CD8-positive, alpha-beta memory T cell (primary cell): ENCODE measurements at regions not wholly inside any gene's neighbourhood (a gene's known extent, or its start where the extent isn't known, plus 50 kb on each side); places are given as distances from the start of the nearest gene placed in this dataset.
A peak's percentile ranks its signal among the peaks of the same experiment; 100 is the strongest.

Source experiments
- CTCF ChIA-PET: fragments of 350-600 bp; sonication (Branson Sonifier 250); formaldehyde crosslinking; loops from one replicate; lab custom pipeline; 2021; ENCODE audit warnings: antibody characterized with exemption; lab: Charles Lee
- POLR2A ChIA-PET: fragments of 350-600 bp; sonication (Branson Sonifier 250); formaldehyde crosslinking; loops from one replicate; lab custom pipeline; 2021; ENCODE audit warnings: antibody characterized with exemption; lab: Charles Lee
- DNase-seq, 5 donors: peaks; one replicate each; pipeline versions ENCODE4 v3.0.0 to v3.0.0-alpha.2; 2020 to 2022; ENCODE audit warnings: mixed read lengths in 1 of 5
- H3K27ac ChIP-seq: one replicate; pipeline ENCODE4 v1.7.0; 2013; ENCODE audit warnings: low read depth, mild to moderate bottlenecking, low read length, moderate library complexity
- H3K27me3 ChIP-seq: 2 replicates; pipeline ENCODE4 v1.7.0; 2013; ENCODE audit warnings: low read length, mild to moderate bottlenecking; ENCODE audit not compliant: insufficient read depth, poor library complexity, severe bottlenecking
- H3K36me3 ChIP-seq: 2 replicates; pipeline ENCODE4 v1.7.0; 2013; ENCODE audit warnings: mild to moderate bottlenecking, low read length, moderate library complexity; ENCODE audit not compliant: insufficient read depth
- H3K4me1 ChIP-seq: 2 replicates; pipeline ENCODE4 v1.7.0; 2013; ENCODE audit warnings: mild to moderate bottlenecking, low read length, moderate library complexity; ENCODE audit not compliant: insufficient read depth
- H3K4me3 ChIP-seq: 2 replicates; pipeline ENCODE4 v1.7.0; 2013; ENCODE audit warnings: mild to moderate bottlenecking, low read length
- H3K9me3 ChIP-seq: 2 replicates; pipeline ENCODE4 v1.7.0; 2013; ENCODE audit warnings: mild to moderate bottlenecking, low read length
- H3K27ac Mint-ChIP-seq, 8 donors: one replicate each; pipeline ENCODE4 v1.8.0; 2020 to 2021; ENCODE audit warnings: mixed read lengths in 8 of 8, mild to moderate bottlenecking in 6 of 8, inconsistent platforms in 3 of 8, moderate library complexity in 3 of 8
- H3K27me3 Mint-ChIP-seq, 2 donors: one replicate each; pipeline ENCODE4 v1.8.0; 2020 to 2021; ENCODE audit warnings: mixed read lengths in 2 of 2, mild to moderate bottlenecking in 1 of 2, moderate library complexity in 1 of 2
- H3K36me3 Mint-ChIP-seq, 3 donors: one replicate each; pipeline ENCODE4 v1.8.0; 2020 to 2021; ENCODE audit warnings: mixed read lengths in 3 of 3, inconsistent platforms in 1 of 3, mild to moderate bottlenecking in 1 of 3
- H3K4me1 Mint-ChIP-seq, 3 donors: one replicate each; pipeline ENCODE4 v1.8.0; 2020 to 2021; ENCODE audit warnings: mixed read lengths in 3 of 3, inconsistent platforms in 1 of 3, mild to moderate bottlenecking in 1 of 3
- H3K4me3 Mint-ChIP-seq, 7 donors: one replicate each; pipeline ENCODE4 v1.8.0; 2020 to 2021; ENCODE audit warnings: mixed read lengths in 7 of 7, mild to moderate bottlenecking in 6 of 7, moderate library complexity in 4 of 7, inconsistent platforms in 2 of 7
- H3K9me3 Mint-ChIP-seq, 5 donors: one replicate each; pipeline ENCODE4 v1.8.0; 2020 to 2022; ENCODE audit warnings: mixed read lengths in 5 of 5, mild to moderate bottlenecking in 3 of 5, moderate library complexity in 2 of 5, inconsistent platforms in 1 of 5

DNA sequence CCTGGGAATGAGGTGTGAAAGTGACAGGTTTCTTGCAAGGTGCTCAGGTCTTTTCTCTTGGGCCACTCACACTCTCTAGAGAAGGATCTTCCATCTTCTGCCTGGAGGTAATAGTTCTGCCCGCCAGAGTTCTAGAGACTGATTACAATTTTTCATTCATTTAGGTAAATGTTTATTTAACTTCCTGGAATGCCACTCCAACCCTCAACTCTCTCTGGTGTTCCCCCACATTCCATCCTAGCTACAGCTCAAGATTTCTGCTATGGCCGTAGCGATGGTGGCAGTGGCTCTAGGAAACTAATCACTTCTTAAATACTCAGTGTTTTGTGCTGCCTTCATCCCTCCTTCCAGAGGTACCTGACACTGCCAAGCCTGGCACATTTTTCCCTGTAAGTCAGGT, 174.6 kb downstream of the WDR11 start:
- H3K36me3 ChIP-seq, result no peaks in the 10 kb centered on the region
- no peaks in the 10 kb centered on the region for H3K9me3 Mint-ChIP-seq
- no peak overlapping the region for H3K27ac Mint-ChIP-seq
- no peaks in the 10 kb centered on the region for H3K4me1 ChIP-seq
- peaks cover 6% of the 10 kb centered on the region in 2 donors for H3K27me3 Mint-ChIP-seq
- ChIA-PET POLR2A (no interaction called here), CTCF (no interaction called here)
- H3K9me3 ChIP-seq, result no peaks in the 10 kb centered on the region
- H3K4me3 ChIP-seq, result no peak overlapping the region
- no peak for DNase-seq
- no peaks in the 10 kb centered on the region for H3K27me3 ChIP-seq
- no peaks in the 10 kb centered on the region for H3K36me3 Mint-ChIP-seq
- H3K27ac ChIP-seq, result no peak overlapping the region
- H3K4me1 Mint-ChIP-seq, result no peaks in the 10 kb centered on the region
- H3K4me3 Mint-ChIP-seq, result no peak overlapping the region

DNA sequence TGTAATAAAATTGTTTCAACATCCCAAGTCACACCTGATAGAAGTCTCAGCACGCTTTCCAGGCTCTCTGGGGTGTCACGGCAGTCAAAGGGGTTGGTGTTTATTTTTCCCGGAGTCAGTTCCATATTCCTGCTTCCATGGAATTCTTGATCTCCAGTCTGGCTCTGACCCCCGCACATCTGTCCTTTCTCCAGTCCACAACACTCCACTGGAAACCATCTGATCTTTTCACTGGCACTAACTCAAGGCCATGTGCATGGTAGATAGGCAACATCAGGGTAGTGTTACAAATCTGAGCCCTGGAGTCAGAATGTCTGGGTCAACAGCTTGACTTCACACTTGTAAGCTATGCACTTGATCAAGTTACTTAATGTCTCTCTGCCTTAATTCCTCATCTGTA, 176.2 kb downstream of the WDR11 start:
- no peaks in the 10 kb centered on the region for H3K4me1 ChIP-seq
- H3K27me3 Mint-ChIP-seq, result peaks cover 6 to 7% of the 10 kb centered on the region in 2 donors

GRCh38 chr10:121032460-121032859, 181.3 kb downstream of the WDR11 start:
- CTCF ChIA-PET, result no interaction called here

More for the DNA sequence above, 176.2 kb downstream of the WDR11 start:
- ChIA-PET CTCF (no interaction called here), POLR2A (no interaction called here)
- H3K27ac ChIP-seq, result no peak overlapping the region
- Mint-ChIP-seq H3K27ac (no peak overlapping the region), H3K4me3 (no peak overlapping the region), H3K4me1 (no peaks in the 10 kb centered on the region), H3K36me3 (no peaks in the 10 kb centered on the region), H3K9me3 (no peaks in the 10 kb centered on the region)
- DNase-seq, result no peak
- H3K36me3 ChIP-seq, result no peaks in the 10 kb centered on the region
- H3K9me3 ChIP-seq, result no peaks in the 10 kb centered on the region
- no peaks in the 10 kb centered on the region for H3K27me3 ChIP-seq
- H3K4me3 ChIP-seq, result no peak overlapping the region

GRCh38 chr10:121033366-121033765, 182.2 kb downstream of the WDR11 start:
- DNase-seq, result no peak
- H3K27me3 ChIP-seq, result no peaks in the 10 kb centered on the region
- H3K4me3 ChIP-seq, result no peak overlapping the region
- no peaks in the 10 kb centered on the region for H3K9me3 ChIP-seq
- H3K4me3 Mint-ChIP-seq, result no peak overlapping the region
- H3K27me3 Mint-ChIP-seq, result peaks cover 4 to 7% of the 10 kb centered on the region in 2 donors
- no peaks in the 10 kb centered on the region for H3K36me3 ChIP-seq
- H3K9me3 Mint-ChIP-seq, result peaks cover 0 to 5% (median 0%) of the 10 kb centered on the region in 5 donors
- POLR2A ChIA-PET, result no interaction called here
- no peaks in the 10 kb centered on the region for H3K4me1 Mint-ChIP-seq
- H3K36me3 Mint-ChIP-seq, result no peaks in the 10 kb centered on the region
- CTCF ChIA-PET, result no interaction called here
- H3K4me1 ChIP-seq, result no peaks in the 10 kb centered on the region
- H3K27ac ChIP-seq, result no peak overlapping the region
- H3K27ac Mint-ChIP-seq, result no peak overlapping the region

More at GRCh38 chr10:121032460-121032859, 181.3 kb downstream of the WDR11 start:
- no peaks in the 10 kb centered on the region for H3K36me3 Mint-ChIP-seq
- no peak for DNase-seq
- no peak overlapping the region for H3K4me3 Mint-ChIP-seq
- H3K27me3 Mint-ChIP-seq, result peaks cover 4 to 7% of the 10 kb centered on the region in 2 donors
- Histone ChIP-seq H3K27me3 (no peaks in the 10 kb centered on the region), H3K4me3 (no peak overlapping the region), H3K9me3 (no peaks in the 10 kb centered on the region), H3K36me3 (no peaks in the 10 kb centered on the region), H3K4me1 (no peaks in the 10 kb centered on the region), H3K27ac (no peak overlapping the region)
- H3K27ac Mint-ChIP-seq, result no peak overlapping the region
- H3K4me1 Mint-ChIP-seq, result no peaks in the 10 kb centered on the region
- POLR2A ChIA-PET, result no interaction called here
- peaks cover 0 to 5% (median 0%) of the 10 kb centered on the region in 5 donors for H3K9me3 Mint-ChIP-seq

DNA sequence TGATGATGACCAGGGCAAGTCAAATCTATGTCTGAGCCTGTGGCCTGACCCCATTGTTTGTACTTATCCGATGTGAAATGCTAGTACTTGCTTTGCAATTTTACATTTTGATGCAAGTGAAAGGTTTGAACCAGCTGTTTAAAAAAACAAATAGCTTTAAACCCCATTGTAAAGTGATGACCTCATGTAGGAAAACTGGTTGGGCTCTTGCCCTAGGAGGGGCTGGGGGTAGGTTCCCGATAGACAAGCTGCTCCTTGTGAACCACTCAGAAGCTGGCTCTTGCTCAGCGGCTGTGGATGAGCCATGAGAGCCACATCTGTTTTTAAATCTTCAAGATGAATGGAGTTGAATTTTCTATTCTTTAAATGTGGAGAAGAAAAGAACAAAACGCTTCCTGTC, 185.3 kb downstream of the WDR11 start:
- Histone ChIP-seq H3K4me1 (no peaks in the 10 kb centered on the region), H3K9me3 (no peaks in the 10 kb centered on the region), H3K27ac (no peak overlapping the region), H3K4me3 (no peak overlapping the region), H3K36me3 (no peaks in the 10 kb centered on the region), H3K27me3 (no peaks in the 10 kb centered on the region)
- Mint-ChIP-seq H3K36me3 (no peaks in the 10 kb centered on the region), H3K4me3 (no peak overlapping the region), H3K27ac (no peak overlapping the region), H3K27me3 (peaks cover 4 to 11% of the 10 kb centered on the region in 2 donors), H3K4me1 (no peaks in the 10 kb centered on the region), H3K9me3 (peaks cover 0 to 5% (median 0%) of the 10 kb centered on the region in 5 donors)
- no peak for DNase-seq
- POLR2A ChIA-PET, result no interaction called here
- CTCF ChIA-PET, result no interaction called here

DNA sequence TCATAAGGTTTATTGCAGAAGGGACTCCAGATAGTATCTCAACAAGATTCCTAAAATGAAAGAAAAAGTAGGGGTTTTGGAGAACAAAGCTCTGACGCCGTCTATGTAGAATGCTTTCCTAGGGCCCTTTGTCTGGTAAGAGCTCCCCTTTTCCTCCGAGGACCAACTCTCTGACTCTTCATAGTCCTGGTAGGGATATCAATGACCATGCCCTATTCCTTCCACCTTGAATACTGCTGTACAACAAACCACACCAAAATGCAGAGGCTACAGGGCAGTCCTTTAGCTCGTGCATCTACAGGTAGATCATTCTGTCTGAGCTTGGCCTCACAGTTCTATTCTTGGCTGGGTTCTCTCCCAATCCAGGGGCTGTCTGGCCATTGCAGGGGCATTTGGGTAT, 190.3 kb downstream of the WDR11 start:
- no peak overlapping the region for H3K4me3 Mint-ChIP-seq
- POLR2A ChIA-PET, result no interaction called here
- CTCF ChIA-PET, result no interaction called here
- no peak for DNase-seq
- no peaks in the 10 kb centered on the region for H3K4me1 ChIP-seq
- H3K27me3 ChIP-seq, result no peaks in the 10 kb centered on the region
- no peaks in the 10 kb centered on the region for H3K36me3 ChIP-seq
- H3K27me3 Mint-ChIP-seq, result peaks cover 7% of the 10 kb centered on the region in 2 donors
- H3K27ac ChIP-seq, result no peak overlapping the region
- H3K36me3 Mint-ChIP-seq, result no peaks in the 10 kb centered on the region
- no peaks in the 10 kb centered on the region for H3K4me1 Mint-ChIP-seq
- no peak overlapping the region for H3K27ac Mint-ChIP-seq
- no peak overlapping the region for H3K4me3 ChIP-seq
- H3K9me3 ChIP-seq, result no peaks in the 10 kb centered on the region
- no peaks in the 10 kb centered on the region for H3K9me3 Mint-ChIP-seq

DNA sequence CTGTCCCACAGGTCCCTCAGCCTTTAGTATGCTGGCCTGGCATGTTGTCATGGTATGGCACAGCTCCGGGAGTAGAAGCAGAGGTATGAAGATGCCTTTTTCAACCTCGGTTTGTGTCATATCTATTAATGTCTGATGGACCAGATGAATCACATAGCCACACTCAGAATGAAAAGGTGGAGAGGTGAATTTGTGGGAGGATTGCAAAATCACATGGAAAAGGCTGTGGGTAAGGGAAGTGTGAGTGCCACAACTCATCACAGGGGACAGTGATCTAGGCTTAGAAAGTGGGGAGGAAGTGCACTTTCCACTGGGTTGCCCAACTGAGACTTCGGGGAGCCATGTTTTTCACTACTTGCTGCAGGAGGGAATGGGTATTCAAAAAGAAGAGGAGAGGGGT, 190.7 kb downstream of the WDR11 start:
- ChIA-PET CTCF (no interaction called here), POLR2A (no interaction called here)
- Histone ChIP-seq H3K9me3 (no peaks in the 10 kb centered on the region), H3K4me1 (no peaks in the 10 kb centered on the region), H3K27ac (no peak overlapping the region), H3K27me3 (no peaks in the 10 kb centered on the region), H3K36me3 (no peaks in the 10 kb centered on the region), H3K4me3 (no peak overlapping the region)
- peaks cover 8% of the 10 kb centered on the region in 2 donors for H3K27me3 Mint-ChIP-seq
- no peaks in the 10 kb centered on the region for H3K9me3 Mint-ChIP-seq
- no peaks in the 10 kb centered on the region for H3K4me1 Mint-ChIP-seq
- DNase-seq, result no peak
- H3K27ac Mint-ChIP-seq, result peak overlapping the region in 1 of 8 donors; percentile 45
- no peak overlapping the region for H3K4me3 Mint-ChIP-seq
- H3K36me3 Mint-ChIP-seq, result no peaks in the 10 kb centered on the region

GRCh38 chr10:121042342-121042741, 191.2 kb downstream of the WDR11 start:
- Histone ChIP-seq H3K27ac (no peak overlapping the region), H3K36me3 (no peaks in the 10 kb centered on the region), H3K4me3 (no peak overlapping the region), H3K9me3 (no peaks in the 10 kb centered on the region), H3K4me1 (no peaks in the 10 kb centered on the region), H3K27me3 (no peaks in the 10 kb centered on the region)
- CTCF ChIA-PET, result no interaction called here
- no peaks in the 10 kb centered on the region for H3K36me3 Mint-ChIP-seq
- H3K27ac Mint-ChIP-seq, result no peak overlapping the region
- DNase-seq, result no peak
- H3K4me3 Mint-ChIP-seq, result no peak overlapping the region
- H3K4me1 Mint-ChIP-seq, result no peaks in the 10 kb centered on the region
- no peaks in the 10 kb centered on the region for H3K9me3 Mint-ChIP-seq
- POLR2A ChIA-PET, result no interaction called here
- peaks cover 8% of the 10 kb centered on the region in 2 donors for H3K27me3 Mint-ChIP-seq
